ENCODE measurements at regions not wholly inside any gene's neighbourhood (a gene's known extent, or its start where the extent isn't known, plus 50 kb on each side); places are given as distances from the start of the nearest gene placed in this dataset.

- H3K27me3 ChIP-seq (ENCODE audit: control insufficient read depth, insufficient read depth, low read length), result no peaks in the 10 kb centered on the region
- H3K4me3 ChIP-seq (ENCODE audit: low read depth, low read length), result no peak overlapping the region
- no peaks in the 10 kb centered on the region for H3K36me3 ChIP-seq (ENCODE audit: control insufficient read depth, insufficient read depth, low read length)
- H3K9ac ChIP-seq (ENCODE audit: low read length), result no peak overlapping the region
- no peaks in the 10 kb centered on the region for H3K4me1 ChIP-seq (ENCODE audit: control insufficient read depth, insufficient read depth, low read length)
- H3K27ac ChIP-seq (ENCODE audit: low read depth, low read length), result no peak overlapping the region
- H3K9me3 ChIP-seq (ENCODE audit: control insufficient read depth, insufficient read depth, low read depth, low read length), result no peaks in the 10 kb centered on the region
These were observed 1200.4 kb downstream of the DIAPH3 start for GRCh38 chr13:58963321-58963720.

- H3K27ac ChIP-seq (ENCODE audit: low read depth, low read length), result no peak overlapping the region
- H3K36me3 ChIP-seq (ENCODE audit: control insufficient read depth, insufficient read depth, low read length), result no peaks in the 10 kb centered on the region
- H3K9me3 ChIP-seq (ENCODE audit: control insufficient read depth, insufficient read depth, low read depth, low read length), result peaks cover 7% of the 10 kb centered on the region
- no peaks in the 10 kb centered on the region for H3K27me3 ChIP-seq (ENCODE audit: control insufficient read depth, insufficient read depth, low read length)
- H3K9ac ChIP-seq (ENCODE audit: low read length), result no peak overlapping the region
- no peaks in the 10 kb centered on the region for H3K4me1 ChIP-seq (ENCODE audit: control insufficient read depth, insufficient read depth, low read length)
- no peak overlapping the region for H3K4me3 ChIP-seq (ENCODE audit: low read depth, low read length)
These were observed 1199.7 kb downstream of the DIAPH3 start for GRCh38 chr13:58964048-58964447.

GRCh38 chr13:58977085-58977484 lies 1186.6 kb downstream of the DIAPH3 start:
- no peaks in the 10 kb centered on the region for H3K36me3 ChIP-seq (ENCODE audit: control insufficient read depth, insufficient read depth, low read length)
- H3K27ac ChIP-seq (ENCODE audit: low read depth, low read length), result no peak overlapping the region
- no peaks in the 10 kb centered on the region for H3K9me3 ChIP-seq (ENCODE audit: control insufficient read depth, insufficient read depth, low read depth, low read length)
- H3K4me3 ChIP-seq (ENCODE audit: low read depth, low read length), result no peak overlapping the region
- no peaks in the 10 kb centered on the region for H3K4me1 ChIP-seq (ENCODE audit: control insufficient read depth, insufficient read depth, low read length)
- H3K9ac ChIP-seq (ENCODE audit: low read length), result no peak overlapping the region
- no peaks in the 10 kb centered on the region for H3K27me3 ChIP-seq (ENCODE audit: control insufficient read depth, insufficient read depth, low read length)

GRCh38 chr13:58978331-58978730 lies 1185.4 kb downstream of the DIAPH3 start:
- Histone ChIP-seq H3K9ac (ENCODE audit: low read length) (no peak overlapping the region), H3K36me3 (ENCODE audit: control insufficient read depth, insufficient read depth, low read length) (no peaks in the 10 kb centered on the region), H3K27ac (ENCODE audit: low read depth, low read length) (no peak overlapping the region), H3K4me1 (ENCODE audit: control insufficient read depth, insufficient read depth, low read length) (no peaks in the 10 kb centered on the region), H3K4me3 (ENCODE audit: low read depth, low read length) (no peak overlapping the region), H3K9me3 (ENCODE audit: control insufficient read depth, insufficient read depth, low read depth, low read length) (no peaks in the 10 kb centered on the region; the same call in 1 of the 2 replicates), H3K27me3 (ENCODE audit: control insufficient read depth, insufficient read depth, low read length) (no peaks in the 10 kb centered on the region)

- no peak overlapping the region for H3K27ac ChIP-seq (ENCODE audit: low read depth, low read length)
- no peaks in the 10 kb centered on the region; the same call in 1 of the 2 replicates for H3K9me3 ChIP-seq (ENCODE audit: control insufficient read depth, insufficient read depth, low read depth, low read length)
- no peak overlapping the region for H3K9ac ChIP-seq (ENCODE audit: low read length)
- H3K4me3 ChIP-seq (ENCODE audit: low read depth, low read length), result no peak overlapping the region
- H3K4me1 ChIP-seq (ENCODE audit: control insufficient read depth, insufficient read depth, low read length), result no peaks in the 10 kb centered on the region
- no peaks in the 10 kb centered on the region for H3K27me3 ChIP-seq (ENCODE audit: control insufficient read depth, insufficient read depth, low read length)
- no peaks in the 10 kb centered on the region for H3K36me3 ChIP-seq (ENCODE audit: control insufficient read depth, insufficient read depth, low read length)
These were observed 1183.9 kb downstream of the DIAPH3 start for GRCh38 chr13:58979851-58980250.

GRCh38 chr13:58985845-58986244 lies 1177.9 kb downstream of the DIAPH3 start:
- H3K4me1 ChIP-seq (ENCODE audit: control insufficient read depth, insufficient read depth, low read length), result no peaks in the 10 kb centered on the region
- no peak overlapping the region for H3K27ac ChIP-seq (ENCODE audit: low read depth, low read length)
- no peaks in the 10 kb centered on the region for H3K27me3 ChIP-seq (ENCODE audit: control insufficient read depth, insufficient read depth, low read length)
- no peaks in the 10 kb centered on the region for H3K36me3 ChIP-seq (ENCODE audit: control insufficient read depth, insufficient read depth, low read length)
- no peaks in the 10 kb centered on the region; the same call in 1 of the 2 replicates for H3K9me3 ChIP-seq (ENCODE audit: control insufficient read depth, insufficient read depth, low read depth, low read length)
- no peak overlapping the region for H3K9ac ChIP-seq (ENCODE audit: low read length)
- H3K4me3 ChIP-seq (ENCODE audit: low read depth, low read length), result no peak overlapping the region

- Histone ChIP-seq H3K4me3 (ENCODE audit: low read depth, low read length) (no peak overlapping the region), H3K27me3 (ENCODE audit: control insufficient read depth, insufficient read depth, low read length) (no peaks in the 10 kb centered on the region), H3K9me3 (ENCODE audit: control insufficient read depth, insufficient read depth, low read depth, low read length) (no peaks in the 10 kb centered on the region), H3K9ac (ENCODE audit: low read length) (no peak overlapping the region), H3K36me3 (ENCODE audit: control insufficient read depth, insufficient read depth, low read length) (no peaks in the 10 kb centered on the region), H3K4me1 (ENCODE audit: control insufficient read depth, insufficient read depth, low read length) (no peaks in the 10 kb centered on the region), H3K27ac (ENCODE audit: low read depth, low read length) (no peak overlapping the region)
These were observed 1174.2 kb downstream of the DIAPH3 start for GRCh38 chr13:58989556-58989955.

- Histone ChIP-seq H3K27me3 (ENCODE audit: control insufficient read depth, insufficient read depth, low read length) (no peaks in the 10 kb centered on the region), H3K27ac (ENCODE audit: low read depth, low read length) (no peak overlapping the region), H3K9ac (ENCODE audit: low read length) (no peak overlapping the region), H3K36me3 (ENCODE audit: control insufficient read depth, insufficient read depth, low read length) (no peaks in the 10 kb centered on the region), H3K4me1 (ENCODE audit: control insufficient read depth, insufficient read depth, low read length) (no peaks in the 10 kb centered on the region), H3K9me3 (ENCODE audit: control insufficient read depth, insufficient read depth, low read depth, low read length) (no peaks in the 10 kb centered on the region), H3K4me3 (ENCODE audit: low read depth, low read length) (no peak overlapping the region)
These were observed 1171.8 kb downstream of the DIAPH3 start for GRCh38 chr13:58991826-58992477.

GRCh38 chr13:58992478-58993042 lies 1171.2 kb downstream of the DIAPH3 start:
- H3K27ac ChIP-seq (ENCODE audit: low read depth, low read length), result no peak overlapping the region
- no peaks in the 10 kb centered on the region for H3K9me3 ChIP-seq (ENCODE audit: control insufficient read depth, insufficient read depth, low read depth, low read length)
- no peaks in the 10 kb centered on the region for H3K27me3 ChIP-seq (ENCODE audit: control insufficient read depth, insufficient read depth, low read length)
- no peak overlapping the region for H3K4me3 ChIP-seq (ENCODE audit: low read depth, low read length)
- H3K9ac ChIP-seq (ENCODE audit: low read length), result no peak overlapping the region
- H3K36me3 ChIP-seq (ENCODE audit: control insufficient read depth, insufficient read depth, low read length), result no peaks in the 10 kb centered on the region
- no peaks in the 10 kb centered on the region for H3K4me1 ChIP-seq (ENCODE audit: control insufficient read depth, insufficient read depth, low read length)

GRCh38 chr13:58994077-58994476 lies 1169.7 kb downstream of the DIAPH3 start:
- Histone ChIP-seq H3K36me3 (ENCODE audit: control insufficient read depth, insufficient read depth, low read length) (no peaks in the 10 kb centered on the region), H3K9ac (ENCODE audit: low read length) (no peak overlapping the region), H3K4me1 (ENCODE audit: control insufficient read depth, insufficient read depth, low read length) (no peaks in the 10 kb centered on the region), H3K27ac (ENCODE audit: low read depth, low read length) (no peak overlapping the region), H3K9me3 (ENCODE audit: control insufficient read depth, insufficient read depth, low read depth, low read length) (no peaks in the 10 kb centered on the region), H3K4me3 (ENCODE audit: low read depth, low read length) (no peak overlapping the region), H3K27me3 (ENCODE audit: control insufficient read depth, insufficient read depth, low read length) (no peaks in the 10 kb centered on the region)

GRCh38 chr13:58994777-58995176 lies 1169.0 kb downstream of the DIAPH3 start:
- H3K36me3 ChIP-seq (ENCODE audit: control insufficient read depth, insufficient read depth, low read length), result no peaks in the 10 kb centered on the region
- no peak overlapping the region for H3K4me3 ChIP-seq (ENCODE audit: low read depth, low read length)
- H3K4me1 ChIP-seq (ENCODE audit: control insufficient read depth, insufficient read depth, low read length), result no peaks in the 10 kb centered on the region
- H3K27ac ChIP-seq (ENCODE audit: low read depth, low read length), result no peak overlapping the region
- no peaks in the 10 kb centered on the region for H3K27me3 ChIP-seq (ENCODE audit: control insufficient read depth, insufficient read depth, low read length)
- no peaks in the 10 kb centered on the region for H3K9me3 ChIP-seq (ENCODE audit: control insufficient read depth, insufficient read depth, low read depth, low read length)
- H3K9ac ChIP-seq (ENCODE audit: low read length), result no peak overlapping the region
